ENCODE measurements at regions not wholly inside any gene's neighbourhood (a gene's known extent, or its start where the extent isn't known, plus 50 kb on each side); places are given as distances from the start of the nearest gene placed in this dataset.

- TF ChIP-seq, protein P1, sequence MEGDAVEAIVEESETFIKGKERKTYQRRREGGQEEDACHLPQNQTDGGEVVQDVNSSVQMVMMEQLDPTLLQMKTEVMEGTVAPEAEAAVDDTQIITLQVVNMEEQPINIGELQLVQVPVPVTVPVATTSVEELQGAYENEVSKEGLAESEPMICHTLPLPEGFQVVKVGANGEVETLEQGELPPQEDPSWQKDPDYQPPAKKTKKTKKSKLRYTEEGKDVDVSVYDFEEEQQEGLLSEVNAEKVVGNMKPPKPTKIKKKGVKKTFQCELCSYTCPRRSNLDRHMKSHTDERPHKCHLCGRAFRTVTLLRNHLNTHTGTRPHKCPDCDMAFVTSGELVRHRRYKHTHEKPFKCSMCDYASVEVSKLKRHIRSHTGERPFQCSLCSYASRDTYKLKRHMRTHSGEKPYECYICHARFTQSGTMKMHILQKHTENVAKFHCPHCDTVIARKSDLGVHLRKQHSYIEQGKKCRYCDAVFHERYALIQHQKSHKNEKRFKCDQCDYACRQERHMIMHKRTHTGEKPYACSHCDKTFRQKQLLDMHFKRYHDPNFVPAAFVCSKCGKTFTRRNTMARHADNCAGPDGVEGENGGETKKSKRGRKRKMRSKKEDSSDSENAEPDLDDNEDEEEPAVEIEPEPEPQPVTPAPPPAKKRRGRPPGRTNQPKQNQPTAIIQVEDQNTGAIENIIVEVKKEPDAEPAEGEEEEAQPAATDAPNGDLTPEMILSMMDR (IDR thresholded peaks at IDR 0.05), result no peak
- no peak for TF ChIP-seq POLR2A (IDR thresholded peaks at IDR 0.05)
Observed at GRCh38 chr16:22983614-22984013, 165.6 kb downstream of the USP31 start.
